ENCODE measurements at regions not wholly inside any gene's neighbourhood (a gene's known extent, or its start where the extent isn't known, plus 50 kb on each side); places are given as distances from the start of the nearest gene placed in this dataset.

DNA sequence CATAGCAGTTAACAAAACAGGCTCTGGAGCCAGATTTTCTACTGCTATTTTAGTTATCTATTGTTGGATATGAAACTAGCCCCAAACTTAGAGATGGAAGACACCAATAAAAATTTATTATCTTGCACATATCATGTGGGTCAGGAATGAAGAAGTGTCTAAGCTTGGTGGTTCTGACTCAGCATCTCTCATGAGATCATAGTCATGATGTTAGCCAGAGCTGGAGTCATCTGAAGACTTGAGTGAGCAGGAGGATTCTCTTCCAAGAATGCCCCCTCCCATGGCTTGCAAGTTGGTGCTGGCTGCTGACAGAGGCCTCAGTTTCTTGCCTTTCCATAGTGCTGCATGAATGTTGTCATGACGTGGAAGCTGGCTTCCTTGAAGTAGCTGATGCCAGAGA is 68.2 kb upstream of the TAPT1 start:
- in situ Hi-C loops (cut with HindIII; ENCODE audit: low pct_unique_long_range_greater_than_20kb, low sequenced_read_pairs) = no loop called here
- DNase-seq (ENCODE audit: low read depth, low spot score) = no peak

DNA sequence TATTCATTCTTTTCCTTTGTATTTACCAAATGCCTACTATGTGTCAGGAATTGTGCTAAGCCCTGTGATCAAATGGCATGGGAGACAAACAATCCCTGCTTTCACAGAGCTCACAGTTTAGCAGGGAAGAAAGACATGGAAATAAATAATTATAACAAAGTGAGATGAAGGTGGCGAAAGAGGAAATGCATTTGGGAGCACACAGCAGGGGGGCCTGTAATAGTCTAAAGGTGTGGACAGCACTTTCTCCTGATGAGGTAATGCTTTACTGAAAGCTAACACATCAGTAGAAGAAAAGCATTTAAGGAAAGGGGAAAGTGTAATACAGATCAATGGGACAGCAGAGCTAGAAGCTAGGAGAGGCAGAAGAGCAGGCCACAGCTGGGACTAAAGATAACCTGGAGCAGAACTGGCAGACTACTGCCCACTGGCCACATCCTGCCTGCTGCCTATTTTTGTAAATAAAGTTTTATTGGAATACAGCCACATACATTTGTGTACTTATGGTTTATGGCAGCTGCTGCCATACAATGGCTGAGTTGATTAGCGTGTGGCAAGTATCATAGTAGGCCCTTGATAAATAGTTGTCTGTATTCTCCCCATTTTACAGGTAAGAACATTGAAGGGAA is 67.1 kb upstream of the TAPT1 start:
- in situ Hi-C loops (cut with HindIII; ENCODE audit: low pct_unique_long_range_greater_than_20kb, low sequenced_read_pairs) = no loop called here
- no peak for DNase-seq (ENCODE audit: low read depth, low spot score)

DNA sequence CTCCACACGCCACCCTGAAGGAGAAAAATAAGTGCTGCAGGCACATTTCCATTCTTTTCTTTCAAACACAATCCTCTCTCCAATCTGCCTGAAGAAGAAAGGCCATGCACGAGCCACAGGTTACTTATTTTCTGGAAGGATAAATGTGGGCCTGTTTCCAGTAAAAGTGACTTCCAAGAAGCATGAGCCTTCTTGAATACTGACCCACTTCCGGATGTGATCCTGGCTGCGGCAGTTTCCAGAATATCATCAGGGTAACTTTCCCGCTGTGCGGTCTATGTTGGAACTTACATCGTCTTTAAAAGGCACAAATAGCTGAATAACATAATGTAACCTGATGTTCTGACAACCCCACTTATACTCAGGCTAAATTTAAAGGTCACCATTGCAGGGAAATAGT is 66.3 kb upstream of the TAPT1 start:
- in situ Hi-C loops (cut with HindIII; ENCODE audit: low pct_unique_long_range_greater_than_20kb, low sequenced_read_pairs) = no loop called here
- DNase-seq (ENCODE audit: low read depth, low spot score) = no peak

DNA sequence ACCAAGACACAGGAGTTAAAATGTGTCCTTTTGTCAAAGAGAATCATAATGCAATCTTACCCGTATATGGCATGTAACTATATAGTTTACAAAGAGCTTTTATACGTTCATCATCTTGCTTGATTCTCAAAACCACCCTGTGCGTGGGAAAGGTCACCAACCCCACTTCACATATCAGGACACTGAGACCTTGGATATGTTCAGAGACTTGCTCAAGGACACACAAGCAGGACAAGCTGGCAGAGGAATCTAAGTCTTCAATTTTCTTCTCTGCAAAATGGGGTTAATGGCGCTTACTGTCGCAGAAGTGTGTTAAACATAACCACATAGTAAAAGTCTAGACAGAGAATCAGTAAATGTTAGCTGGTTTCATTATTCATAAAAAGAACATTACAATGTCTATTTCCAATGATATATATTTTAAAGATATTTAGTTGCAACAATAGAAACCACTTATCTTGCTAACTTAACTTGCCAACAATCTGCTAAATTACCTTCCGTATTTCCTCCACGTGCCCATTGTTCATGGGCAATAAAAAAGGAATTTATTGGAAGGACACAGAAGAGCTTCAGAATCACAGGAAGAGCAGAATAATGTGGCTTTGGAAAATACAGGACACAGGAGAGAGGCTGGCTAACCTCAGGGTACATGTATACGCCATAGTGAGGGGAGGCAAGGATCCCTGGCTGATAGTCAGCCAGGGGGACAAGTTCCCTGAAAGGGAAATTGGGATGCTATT is 64.6 kb upstream of the TAPT1 start:
- in situ Hi-C loops (cut with HindIII; ENCODE audit: low pct_unique_long_range_greater_than_20kb, low sequenced_read_pairs) = no loop called here

DNA sequence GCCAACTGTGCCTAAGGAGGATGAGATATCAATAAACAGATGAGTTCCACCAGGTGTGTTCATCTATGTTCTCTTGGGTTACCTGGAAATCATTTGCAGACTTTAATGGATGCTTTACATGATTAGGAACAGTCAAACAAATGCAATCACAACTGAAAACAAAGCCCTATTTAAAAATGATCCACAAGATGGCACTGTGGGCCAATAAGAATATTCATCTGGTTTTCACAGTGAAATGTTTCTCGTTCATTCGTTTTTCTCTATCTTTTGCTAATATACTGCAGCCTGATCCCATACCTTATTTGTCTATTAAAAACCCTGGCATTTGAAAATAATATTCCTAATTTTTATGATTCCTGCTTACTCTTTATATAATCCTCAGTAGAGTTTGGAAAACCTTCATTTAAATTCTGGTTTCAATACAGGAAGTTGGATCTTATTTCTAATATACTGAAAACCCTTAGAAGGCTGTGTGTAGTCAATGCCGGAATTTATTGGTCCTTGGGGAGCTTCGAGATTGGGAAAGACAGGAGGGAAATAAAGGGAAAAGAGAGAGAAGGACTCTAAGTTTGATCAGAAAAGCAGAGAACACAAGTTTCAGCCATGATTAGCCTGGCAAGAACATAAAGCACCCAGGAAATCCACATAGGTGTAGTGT is 63.8 kb upstream of the TAPT1 start:
- in situ Hi-C loops (cut with HindIII; ENCODE audit: low pct_unique_long_range_greater_than_20kb, low sequenced_read_pairs) = no loop called here
- DNase-seq (ENCODE audit: low read depth, low spot score) = peak; percentile 59

More for the DNA sequence above, 64.6 kb upstream of the TAPT1 start:
- DNase-seq (ENCODE audit: low read depth, low spot score) = no peak

DNA sequence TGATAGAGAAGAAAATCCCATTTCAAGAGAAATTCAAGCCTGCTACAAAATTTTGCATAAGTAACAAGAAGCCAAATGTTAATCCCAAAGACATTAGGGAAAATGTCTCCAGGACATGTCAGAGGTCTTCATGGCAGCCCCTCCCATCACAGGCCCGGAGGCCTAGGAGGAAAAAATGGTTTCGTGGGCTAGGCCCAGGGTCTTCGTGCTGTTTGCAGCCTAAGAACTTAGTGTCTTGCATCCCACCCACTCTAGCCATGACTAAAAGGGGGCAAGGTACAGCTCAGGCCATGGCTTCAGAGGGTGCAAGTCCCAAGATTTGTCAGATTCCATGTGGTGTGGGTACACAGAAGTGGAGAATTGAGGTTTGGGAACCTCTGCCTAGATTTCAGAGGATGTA is 57.8 kb upstream of the TAPT1 start:
- in situ Hi-C loops (cut with HindIII; ENCODE audit: low pct_unique_long_range_greater_than_20kb, low sequenced_read_pairs) = no loop called here
- no peak for DNase-seq (ENCODE audit: low read depth, low spot score)

DNA sequence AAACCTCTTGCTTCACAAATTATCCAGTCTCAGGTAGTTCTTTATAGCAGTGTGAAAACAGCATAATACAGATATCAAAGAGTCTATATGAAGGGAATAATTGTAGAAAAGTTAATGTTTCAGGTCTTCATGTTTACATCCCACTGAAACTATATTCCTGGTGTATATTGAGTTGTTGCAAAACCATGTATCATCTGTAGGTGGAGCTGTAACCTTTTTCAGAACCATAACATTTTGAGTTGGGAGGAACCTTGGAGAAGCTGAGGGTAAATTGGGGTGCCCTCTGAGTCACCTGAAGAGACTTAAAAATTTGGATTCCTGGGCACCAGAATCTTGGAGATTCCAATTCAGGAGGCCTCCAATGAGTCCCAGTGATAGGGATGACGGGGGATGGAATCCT is 51.9 kb upstream of the TAPT1 start:
- peak; percentile 16 for DNase-seq (ENCODE audit: low read depth, low spot score)
- in situ Hi-C loops (cut with HindIII; ENCODE audit: low pct_unique_long_range_greater_than_20kb, low sequenced_read_pairs) = no loop called here

Data from SK-MEL-5 (cell line).